ENCODE measurements at regions not wholly inside any gene's neighbourhood (a gene's known extent, or its start where the extent isn't known, plus 50 kb on each side); places are given as distances from the start of the nearest gene placed in this dataset.

GRCh38 chr2:138137949-138138348, 173.7 kb downstream of the HNMT start:
- H2AFZ ChIP-seq (ENCODE audit: low read depth, low read length) = no peak overlapping the region
- H3K79me2 ChIP-seq (ENCODE audit: control insufficient read depth, insufficient read depth, low read length) = no peaks in the 10 kb centered on the region
- intact Hi-C loops (cut with micrococcal nuclease) (no loop called here), dilution Hi-C loops (cut with MboI; ENCODE audit: extremely low pct_ligation_motif_present, low sequenced_read_pairs) (no loop called here)
- CTCF ChIA-PET = no interaction called here
- BruUV-seq (replicated peaks) = no TSS peak
- no peak for DNase-seq (ENCODE audit: low read depth, low spot score)
- H3K4me1 ChIP-seq (ENCODE audit: control insufficient read depth, extremely low read depth, insufficient read depth, low read length) = no peaks in the 10 kb centered on the region
- H3K4me2 ChIP-seq (ENCODE audit: insufficient read depth, low read length) = no peak overlapping the region
- H3K27me3 ChIP-seq (ENCODE audit: control insufficient read depth in 2 of 2, insufficient read depth in 2 of 2, low read length in 2 of 2) = no peaks in the 10 kb centered on the region
- TF ChIP-seq EZH2 (IDR thresholded peaks at IDR 0.05; ENCODE audit: borderline replicate concordance, low read depth, low read length, severe bottlenecking) (no peak), MYC (IDR thresholded peaks at IDR 0.05; ENCODE audit: low read depth, low read length) (no peak), CTCF (IDR thresholded peaks at IDR 0.05; ENCODE audit: extremely low read depth in 1 of 2, insufficient read depth in 1 of 2, low read depth in 1 of 2, low read length in 2 of 2) (no peak), POLR2AphosphoS5 (IDR thresholded peaks at IDR 0.05; ENCODE audit: insufficient read depth, low read depth, low read length) (no peak), JUN (IDR thresholded peaks at IDR 0.05; ENCODE audit: borderline replicate concordance, insufficient read depth, insufficient read length, low read depth) (no peak), FOS (IDR thresholded peaks at IDR 0.05; ENCODE audit: borderline replicate concordance, insufficient read depth, low read length) (no peak), POLR2A (IDR thresholded peaks at IDR 0.05; ENCODE audit: low read depth, low read length) (no peak)
- POLR2A ChIA-PET = no interaction called here
- FAIRE-seq = no peak
- no peaks in the 10 kb centered on the region for H4K20me1 ChIP-seq (replicated peaks; ENCODE audit: control insufficient read depth, extremely low read depth, insufficient read depth, low read length)
- H3K27ac ChIP-seq (ENCODE audit: insufficient read depth, low read depth, low read length) = no peak overlapping the region
- H3K9me3 ChIP-seq (replicated peaks; ENCODE audit: control insufficient read depth, insufficient read depth, low read length) = no peaks in the 10 kb centered on the region
- no peaks in the 10 kb centered on the region for H3K9me1 ChIP-seq (replicated peaks; ENCODE audit: control insufficient read depth, extremely low read depth, insufficient read depth, low read length)
- H3K4me3 ChIP-seq (replicated peaks in 1 of 3; ENCODE audit: insufficient read depth in 1 of 3, low read depth in 1 of 3, low read length in 3 of 3) = no peak overlapping the region
- no peaks in the 10 kb centered on the region for H3K36me3 ChIP-seq (ENCODE audit: control insufficient read depth in 2 of 2, extremely low read depth in 1 of 2, insufficient read depth in 2 of 2, low read length in 2 of 2)
- H3K9ac ChIP-seq (replicated peaks; ENCODE audit: extremely low read depth, insufficient read depth, low read length) = no peak overlapping the region

GRCh38 chr2:138147796-138148195, 183.5 kb downstream of the HNMT start:
- Histone ChIP-seq H3K27ac (ENCODE audit: insufficient read depth, low read depth, low read length) (no peak overlapping the region), H3K9me3 (replicated peaks; ENCODE audit: control insufficient read depth, insufficient read depth, low read length) (no peaks in the 10 kb centered on the region), H3K9me1 (replicated peaks; ENCODE audit: control insufficient read depth, extremely low read depth, insufficient read depth, low read length) (no peaks in the 10 kb centered on the region), H3K4me2 (ENCODE audit: insufficient read depth, low read length) (no peak overlapping the region), H3K27me3 (ENCODE audit: control insufficient read depth in 2 of 2, insufficient read depth in 2 of 2, low read length in 2 of 2) (no peaks in the 10 kb centered on the region), H3K9ac (replicated peaks; ENCODE audit: extremely low read depth, insufficient read depth, low read length) (no peak overlapping the region), H2AFZ (ENCODE audit: low read depth, low read length) (no peak overlapping the region), H3K79me2 (ENCODE audit: control insufficient read depth, insufficient read depth, low read length) (no peaks in the 10 kb centered on the region), H4K20me1 (replicated peaks; ENCODE audit: control insufficient read depth, extremely low read depth, insufficient read depth, low read length) (no peaks in the 10 kb centered on the region), H3K4me3 (replicated peaks in 1 of 3; ENCODE audit: insufficient read depth in 1 of 3, low read depth in 1 of 3, low read length in 3 of 3) (no peak overlapping the region), H3K4me1 (ENCODE audit: control insufficient read depth, extremely low read depth, insufficient read depth, low read length) (no peaks in the 10 kb centered on the region), H3K36me3 (ENCODE audit: control insufficient read depth in 2 of 2, extremely low read depth in 1 of 2, insufficient read depth in 2 of 2, low read length in 2 of 2) (no peaks in the 10 kb centered on the region)
- intact Hi-C loops (cut with micrococcal nuclease) = no loop called here
- no TSS peak for BruUV-seq (replicated peaks)
- TF ChIP-seq CTCF (IDR thresholded peaks at IDR 0.05; ENCODE audit: extremely low read depth in 1 of 2, insufficient read depth in 1 of 2, low read depth in 1 of 2, low read length in 2 of 2) (no peak), JUN (IDR thresholded peaks at IDR 0.05; ENCODE audit: borderline replicate concordance, insufficient read depth, insufficient read length, low read depth) (no peak), GATA2 (IDR thresholded peaks at IDR 0.05; ENCODE audit: insufficient read depth, insufficient read length, low read depth, low read length) (no peak), FOS (IDR thresholded peaks at IDR 0.05; ENCODE audit: borderline replicate concordance, insufficient read depth, low read length) (no peak), POLR2A (IDR thresholded peaks at IDR 0.05; ENCODE audit: low read depth, low read length) (no peak), MYC (IDR thresholded peaks at IDR 0.05; ENCODE audit: low read depth, low read length) (no peak), EZH2 (IDR thresholded peaks at IDR 0.05; ENCODE audit: borderline replicate concordance, low read depth, low read length, severe bottlenecking) (no peak), POLR2AphosphoS5 (IDR thresholded peaks at IDR 0.05; ENCODE audit: insufficient read depth, low read depth, low read length) (no peak), MAX (IDR thresholded peaks at IDR 0.05; ENCODE audit: insufficient read depth, insufficient read length) (no peak)
- no peak for DNase-seq (ENCODE audit: low read depth, low spot score)
- no peak for FAIRE-seq
- ChIA-PET CTCF (interaction anchor here (1.4 kb wide), 1 partner anchor 24 kb away, joined by 3 read pairs; no protein-coding TSS in a partner anchor), POLR2A (no interaction called here)
- dilution Hi-C loops (cut with MboI; ENCODE audit: extremely low pct_ligation_motif_present, low sequenced_read_pairs) = no loop called here

All from endothelial cell of umbilical vein (primary cell).